GM19372 (cell line): ENCODE measurements at regions not wholly inside any gene's neighbourhood (a gene's known extent, or its start where the extent isn't known, plus 50 kb on each side); places are given as distances from the start of the nearest gene placed in this dataset.

Experiments used
- ATAC-seq: cut with Tn5 transposase; IDR thresholded peaks from one replicate; pipeline ENCODE4 v1.9.1; 2021; ENCODE audit warnings: mild to moderate bottlenecking, low read depth, moderate library complexity; ENCODE audit not compliant: unreplicated experiment

DNA sequence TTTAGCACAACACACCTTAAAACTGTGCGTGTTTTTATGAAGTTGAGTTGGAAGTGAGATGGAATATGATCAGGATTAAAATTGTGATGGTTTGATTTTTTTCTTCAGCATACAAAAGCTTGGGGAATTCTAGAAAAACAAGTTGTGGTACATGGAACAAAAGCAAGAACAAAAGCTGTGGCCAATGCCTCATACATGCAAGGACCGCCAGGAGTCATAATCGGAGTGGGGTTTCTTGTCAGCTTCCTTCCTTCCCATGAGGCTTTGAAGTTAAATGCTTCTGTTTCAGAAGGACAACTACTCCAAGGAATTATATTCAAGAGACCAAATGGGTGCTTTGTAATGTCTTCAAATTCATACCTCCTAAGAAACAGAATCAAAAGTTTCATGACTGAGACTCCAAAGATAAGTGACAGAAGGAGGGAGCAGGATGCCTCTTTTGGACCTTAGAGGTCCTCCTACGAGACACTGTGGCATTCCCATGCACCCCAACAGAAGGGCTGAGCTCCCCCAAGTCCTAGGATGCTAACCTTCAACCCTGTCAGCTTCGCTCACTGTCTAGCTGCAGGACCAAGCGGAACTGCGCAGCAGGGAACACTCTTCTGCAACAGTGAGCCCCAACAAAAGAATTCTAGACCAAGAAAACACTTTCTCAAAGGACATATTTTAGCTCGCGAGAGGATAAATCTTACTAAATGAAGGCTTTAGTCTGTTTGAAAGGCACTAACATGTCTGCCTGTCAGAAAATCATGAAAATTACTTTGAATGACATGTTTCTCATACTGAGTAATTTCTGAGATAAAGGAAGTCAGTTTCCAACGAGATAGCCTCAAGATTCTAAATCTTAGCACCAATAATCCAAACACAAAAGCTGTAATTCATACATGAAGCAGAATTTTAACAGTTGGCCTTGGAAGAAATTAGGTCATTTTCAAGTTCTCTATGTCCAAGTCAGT, 108.5 kb upstream of the NHSL1 start:
- no peak for ATAC-seq

DNA sequence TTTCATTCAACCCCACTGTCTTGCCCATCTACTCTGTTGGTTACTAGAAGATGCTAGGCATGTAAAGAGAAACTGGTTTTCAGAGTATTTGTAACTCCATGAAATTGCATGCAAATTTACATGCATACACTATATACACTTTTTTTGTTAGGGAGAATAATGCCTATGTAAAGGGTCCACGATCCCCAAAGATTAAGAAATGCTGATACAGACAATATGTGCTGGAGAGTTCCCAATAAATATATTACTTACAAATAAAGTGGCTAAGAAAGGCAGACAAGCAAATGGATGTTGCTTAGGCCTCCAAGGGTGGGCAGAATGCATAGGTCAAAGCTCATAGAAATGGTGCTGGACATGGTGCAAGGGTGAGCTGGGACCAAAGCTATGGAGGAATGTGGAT, 109.6 kb upstream of the NHSL1 start:
- no peak for ATAC-seq

DNA sequence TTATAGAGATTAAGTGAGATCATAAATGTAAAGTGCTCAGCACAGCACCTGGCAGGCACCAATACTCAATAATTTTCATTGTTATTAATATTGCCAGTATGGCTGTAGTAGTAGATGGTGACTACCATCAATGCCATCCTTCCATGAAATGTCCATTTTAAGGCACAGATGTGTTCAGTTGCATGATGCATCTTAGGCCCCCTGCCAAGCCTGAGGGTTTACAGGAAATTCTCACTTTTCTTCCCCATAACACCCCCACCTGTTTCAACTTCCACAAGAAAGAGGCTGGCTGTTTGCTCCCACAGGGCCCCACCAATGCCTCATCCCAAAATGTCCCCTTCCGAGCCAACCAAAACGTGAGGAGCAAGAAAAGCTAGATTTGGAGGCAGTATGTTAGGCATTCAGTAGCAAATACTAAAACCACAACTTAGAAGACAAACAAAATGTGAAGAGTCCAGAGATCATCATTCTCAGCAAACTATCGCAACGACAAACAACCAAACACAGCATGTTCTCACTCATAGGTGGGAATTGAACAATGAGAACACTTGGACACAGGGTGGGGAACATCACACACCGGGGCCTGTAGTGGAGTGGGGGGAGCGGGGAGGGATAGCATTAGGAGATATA, 110.6 kb upstream of the NHSL1 start:
- ATAC-seq: no peak

DNA sequence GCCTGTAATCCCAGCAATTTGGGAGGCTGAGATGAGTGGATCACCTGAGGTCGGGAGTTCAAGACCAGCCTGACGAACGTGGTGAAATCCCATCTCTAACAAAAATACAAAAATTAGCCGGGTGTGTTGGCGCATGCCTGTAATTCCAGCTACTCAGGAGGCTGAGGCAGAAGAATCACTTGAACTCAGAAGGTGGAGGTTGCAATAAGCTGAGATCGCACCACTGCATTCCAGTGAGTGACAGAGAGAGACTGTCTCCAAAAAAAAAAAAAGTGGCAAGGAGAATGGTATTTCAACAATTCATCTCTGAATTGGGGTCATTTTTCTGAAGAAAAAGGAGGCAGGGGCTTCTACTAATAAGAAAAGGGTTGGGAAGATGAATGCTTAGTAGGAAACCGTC, 111.5 kb upstream of the NHSL1 start:
- ATAC-seq: no peak

DNA sequence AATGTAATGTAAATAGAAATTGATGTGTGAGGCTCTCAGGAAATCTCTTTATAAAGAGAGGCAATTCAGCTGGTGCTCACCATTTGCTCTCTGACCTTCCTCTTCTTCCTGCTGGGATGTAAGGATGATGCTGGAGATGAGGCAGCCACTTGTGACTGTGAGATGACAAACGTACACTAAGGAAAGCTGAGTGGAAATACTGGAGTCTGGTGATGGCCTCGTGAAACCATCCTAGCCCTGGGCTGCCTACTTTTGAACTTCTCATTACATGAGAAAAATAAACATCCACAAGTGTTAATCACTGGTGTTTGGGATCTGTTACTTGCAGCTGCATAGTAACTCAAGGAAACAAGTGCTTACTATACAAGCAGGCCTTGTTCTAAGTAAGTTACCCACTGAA, 114.9 kb upstream of the NHSL1 start:
- no peak for ATAC-seq

DNA sequence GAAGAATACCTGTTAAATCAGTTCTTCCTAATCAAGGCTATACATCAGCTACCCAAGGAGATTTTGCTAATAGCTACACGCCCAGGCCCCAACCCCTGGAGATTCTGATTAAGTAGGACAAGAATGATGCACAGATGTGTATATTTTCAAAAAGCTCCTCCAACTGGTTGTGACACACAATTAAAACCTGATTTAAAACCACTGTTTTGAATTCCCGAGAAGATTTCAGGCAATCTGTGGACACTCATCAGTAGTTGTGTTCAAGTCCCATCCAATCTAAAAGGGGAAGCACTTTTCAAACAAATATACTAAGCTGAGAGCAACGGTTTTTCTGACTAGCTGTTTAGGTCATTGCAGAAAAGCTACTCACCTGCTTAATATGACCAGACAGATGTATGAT, 118.9 kb upstream of the NHSL1 start:
- no peak for ATAC-seq

DNA sequence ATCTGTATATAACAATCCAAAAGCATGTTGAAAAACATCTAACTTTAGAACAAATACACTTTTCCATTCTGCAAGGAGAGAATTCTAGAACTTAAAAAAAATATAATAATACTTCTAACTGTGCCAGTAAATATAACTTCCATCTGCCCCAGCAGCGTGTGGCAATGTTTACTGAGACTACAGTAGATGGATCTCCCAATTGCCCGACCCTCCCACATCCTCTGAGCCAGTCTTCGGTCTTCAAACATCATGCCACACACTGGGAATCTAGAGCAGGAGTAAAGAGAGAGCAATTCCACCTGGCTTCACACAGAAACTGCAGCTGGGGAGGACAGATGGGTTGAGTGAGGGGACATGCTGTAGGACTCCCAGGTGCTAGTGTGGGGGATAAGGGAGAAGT, 121.3 kb upstream of the NHSL1 start:
- no peak for ATAC-seq

DNA sequence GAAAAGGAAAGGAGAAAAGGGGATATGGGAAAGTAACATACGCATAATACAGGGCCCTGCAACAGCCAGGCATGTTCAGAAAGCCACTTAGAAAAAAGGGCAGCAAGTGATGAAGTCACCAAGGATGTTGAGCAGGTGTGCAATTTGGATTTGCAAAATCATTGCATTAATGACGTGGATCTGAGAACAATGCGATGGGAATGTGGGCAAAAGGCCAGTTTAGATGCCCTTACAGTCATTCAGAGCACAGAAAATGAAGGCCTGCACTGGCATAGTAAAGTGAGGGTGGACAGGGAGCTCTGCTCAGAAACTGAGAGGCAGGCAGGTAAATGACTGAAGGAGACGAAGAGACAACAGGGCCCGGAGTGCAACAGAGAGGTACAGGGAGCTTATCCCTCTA, 123.7 kb upstream of the NHSL1 start:
- no peak for ATAC-seq

DNA sequence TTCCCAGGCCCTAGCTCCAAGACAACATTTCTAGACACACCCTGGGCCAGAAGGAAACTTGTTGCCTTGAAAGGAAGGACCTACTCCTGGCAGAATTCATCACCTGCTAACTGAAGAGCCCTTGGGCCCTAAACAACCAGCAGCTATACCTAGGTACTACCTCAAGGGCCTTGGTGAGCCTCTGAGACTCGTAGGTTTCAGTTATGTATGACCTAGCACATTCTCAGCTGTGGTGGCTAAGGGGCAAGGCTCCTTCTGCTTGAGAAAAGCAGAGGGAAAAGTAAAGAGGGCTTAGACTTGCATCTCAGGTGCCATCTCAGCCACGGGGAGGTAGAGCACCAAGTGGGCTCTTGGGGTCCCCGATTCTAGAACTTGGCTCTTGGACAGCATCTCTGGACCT, 132.3 kb upstream of the NHSL1 start:
- ATAC-seq: no peak

DNA sequence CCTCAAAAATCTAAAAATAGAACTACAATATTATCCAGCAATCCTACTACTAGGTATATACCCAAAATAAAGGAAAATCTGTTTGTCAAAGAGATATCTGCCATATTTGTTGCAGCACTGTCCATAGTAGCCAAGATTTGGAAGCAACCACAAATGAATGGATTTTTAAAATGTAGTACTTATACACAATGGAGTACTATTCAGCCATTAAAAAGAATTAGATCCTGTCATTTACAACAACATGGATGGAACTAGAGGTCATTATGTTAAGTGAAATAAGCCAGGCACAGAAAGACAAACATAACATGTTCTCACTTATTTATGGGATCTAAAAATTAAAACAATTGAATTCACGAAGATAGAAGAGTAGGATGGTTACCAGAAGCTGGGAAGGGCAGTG, 135.7 kb upstream of the CCDC28A start:
- no peak for ATAC-seq

DNA sequence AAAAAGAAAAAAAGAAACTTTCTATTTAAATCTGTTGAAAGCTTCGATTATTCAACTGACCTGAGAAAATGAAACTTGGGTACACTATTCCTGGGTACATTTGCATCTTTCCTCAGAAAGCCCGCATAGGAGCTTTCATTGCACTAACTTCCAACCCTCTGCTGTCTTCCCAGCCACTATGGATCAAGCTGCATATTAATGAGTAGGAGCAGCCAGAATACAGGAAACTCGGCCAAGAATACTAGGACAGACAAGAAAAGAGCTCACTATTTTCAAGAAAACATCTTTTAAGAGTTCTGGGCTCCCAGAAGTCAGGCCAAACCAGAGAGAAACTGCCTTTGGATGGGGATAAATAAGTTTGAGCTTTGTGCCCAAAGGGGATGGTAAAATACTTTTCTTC, 135.0 kb upstream of the CCDC28A start:
- ATAC-seq: no peak

DNA sequence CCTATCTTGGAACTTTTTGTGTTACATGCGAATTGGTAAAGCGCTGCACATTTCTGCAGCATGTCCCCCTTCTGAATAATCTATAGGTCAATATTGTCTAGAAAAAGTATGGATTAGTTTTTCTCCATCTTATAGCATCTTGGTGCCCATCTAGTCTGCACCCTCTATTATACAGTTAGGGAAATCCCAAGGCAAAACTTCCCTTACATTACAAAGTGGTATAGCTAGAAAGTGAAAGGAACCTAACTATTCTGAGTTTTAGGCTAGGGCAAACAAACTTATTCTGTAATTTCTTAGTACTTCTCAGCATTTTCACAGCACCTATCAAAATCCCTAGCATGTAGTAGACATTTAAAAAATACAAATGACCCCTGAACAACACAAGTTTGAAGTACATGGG, 133.5 kb upstream of the CCDC28A start:
- peak; percentile 57 for ATAC-seq

DNA sequence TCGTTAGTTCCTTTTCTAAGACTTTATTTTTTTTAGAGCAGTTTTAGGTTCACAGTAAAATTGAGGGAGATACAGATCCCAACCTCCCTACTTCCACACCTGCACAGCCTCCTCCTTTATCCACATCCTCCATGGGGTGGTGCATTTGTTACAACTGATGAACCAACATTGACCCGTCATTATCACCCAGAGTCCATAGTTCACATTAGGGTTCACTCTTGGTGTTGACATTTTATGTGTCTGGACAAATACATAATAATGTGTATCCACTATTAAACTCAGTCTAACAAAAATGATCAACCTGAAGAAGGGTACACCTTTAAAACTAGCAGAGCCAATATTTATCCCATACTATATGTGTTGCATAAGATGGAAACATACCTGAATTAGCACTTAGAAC, 130.4 kb upstream of the CCDC28A start:
- no peak for ATAC-seq

DNA sequence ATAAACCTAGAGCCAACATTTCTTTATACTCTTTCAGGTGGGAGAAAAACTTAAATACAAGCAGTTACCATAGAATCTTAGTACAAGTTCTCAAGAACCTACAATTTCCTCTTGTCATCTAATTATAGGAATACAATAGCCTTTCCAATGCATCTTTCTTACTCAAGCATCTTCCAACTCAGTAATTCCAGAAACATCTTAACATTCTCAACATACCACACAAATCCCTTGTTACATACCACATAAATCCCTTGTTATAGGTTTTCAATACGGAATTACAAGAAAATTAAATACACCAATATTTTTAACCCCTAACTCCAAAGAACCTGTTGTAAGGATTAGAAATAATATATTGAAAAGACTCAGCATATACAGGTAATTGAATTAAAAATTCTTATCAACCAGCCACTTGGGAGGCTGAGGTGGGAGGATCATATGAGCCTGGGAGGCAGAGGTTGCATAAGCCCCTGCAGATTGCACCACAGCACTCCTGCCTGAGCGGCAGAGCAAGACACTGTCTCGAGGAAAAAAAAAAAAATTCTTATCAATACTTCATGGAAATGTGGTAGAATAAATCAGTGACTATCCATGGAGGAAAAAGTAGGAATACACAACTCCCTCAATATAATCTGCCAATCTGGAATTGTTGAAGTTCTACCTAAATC, 127.5 kb upstream of the CCDC28A start:
- no peak for ATAC-seq

DNA sequence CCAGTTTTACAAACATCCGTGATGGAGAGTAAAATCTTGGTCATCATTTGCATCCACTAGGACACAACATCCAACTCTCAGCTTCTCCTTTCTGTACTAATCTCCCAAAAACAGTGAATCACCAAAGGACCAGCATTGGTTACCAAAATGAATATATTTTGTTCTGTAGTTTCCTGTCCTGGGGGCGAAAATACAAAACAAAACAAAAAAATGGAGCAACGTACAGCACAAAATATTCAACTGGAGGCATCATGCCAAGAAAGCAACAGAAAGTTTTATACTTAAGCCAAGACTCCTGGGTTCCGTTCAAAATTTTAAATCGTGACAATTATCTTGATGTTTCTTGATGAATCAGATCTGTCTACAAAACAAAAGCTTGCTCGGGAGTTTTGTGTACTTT, 126.6 kb upstream of the CCDC28A start:
- ATAC-seq: no peak

DNA sequence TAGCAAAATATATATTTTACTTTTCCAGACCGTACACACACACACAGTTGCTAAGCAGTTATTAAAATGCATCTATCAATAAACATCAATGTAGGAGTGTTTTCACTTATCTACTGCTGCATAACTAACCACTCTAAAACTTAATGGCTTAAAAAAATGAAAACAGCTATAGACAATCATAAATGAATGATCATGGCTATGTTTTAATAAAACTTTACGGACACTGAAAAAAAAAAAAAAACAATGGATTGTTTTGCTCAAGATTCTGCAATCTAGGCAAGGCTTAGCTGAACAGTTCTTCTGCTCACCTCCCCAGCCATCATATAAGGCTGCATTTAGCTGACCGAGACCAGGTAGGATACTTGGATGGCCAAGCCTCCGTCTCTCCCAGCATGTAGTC, 125.4 kb upstream of the CCDC28A start:
- no peak for ATAC-seq

DNA sequence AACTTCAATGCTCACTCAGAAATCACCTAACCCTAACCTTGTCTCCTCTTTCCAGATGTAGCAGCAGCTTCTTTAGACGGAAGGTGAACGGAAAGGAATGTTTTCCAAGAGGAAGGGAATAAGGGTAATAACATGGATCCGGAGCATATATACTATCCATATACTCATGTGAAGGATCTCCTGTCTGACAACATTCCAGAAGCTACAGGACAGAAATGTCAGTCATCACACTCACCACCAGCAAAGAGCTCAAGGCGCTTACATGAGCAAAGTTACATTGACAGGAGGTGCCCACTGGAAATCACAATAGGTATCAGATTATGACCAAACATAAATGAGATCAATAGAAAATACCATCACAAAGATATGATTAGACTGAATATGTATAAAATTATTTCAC, 122.1 kb upstream of the CCDC28A start:
- ATAC-seq: no peak

DNA sequence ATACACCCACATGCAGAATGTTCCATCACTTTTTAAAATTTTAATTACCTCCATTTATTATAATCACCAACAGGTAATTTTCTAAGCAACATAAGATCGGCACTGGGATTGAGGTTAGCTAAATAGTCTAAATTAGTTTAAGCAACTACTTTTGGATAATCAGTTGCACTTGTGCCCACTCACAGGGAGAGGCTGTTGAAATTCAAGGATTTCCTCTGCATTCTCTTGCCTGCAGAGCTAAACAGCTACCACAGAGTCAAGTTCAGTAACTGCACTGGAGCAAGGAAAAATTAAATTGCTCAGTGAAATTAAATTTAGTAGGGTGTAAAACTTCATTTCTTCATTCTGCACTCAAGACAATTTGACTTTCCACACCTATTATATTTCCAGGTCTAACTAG, 120.7 kb upstream of the CCDC28A start:
- ATAC-seq: no peak

DNA sequence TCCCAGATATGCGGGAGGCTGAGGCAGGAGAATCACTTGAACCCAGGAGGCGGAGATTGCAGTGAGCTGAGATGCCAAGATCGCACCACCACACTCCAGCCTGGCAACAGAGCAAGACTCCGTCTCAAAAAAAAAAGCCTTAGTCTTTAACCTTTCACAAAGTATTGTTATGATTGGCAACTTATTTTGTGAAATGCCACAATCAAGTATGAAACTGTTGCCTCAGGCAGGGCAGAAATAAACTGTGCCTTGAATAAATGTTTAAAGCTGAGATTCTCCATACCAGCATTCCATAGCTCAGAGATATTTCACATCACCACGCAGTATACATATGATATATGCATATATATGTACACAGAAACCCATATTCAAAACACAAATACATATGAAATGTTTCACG, 120.1 kb upstream of the CCDC28A start:
- no peak for ATAC-seq

DNA sequence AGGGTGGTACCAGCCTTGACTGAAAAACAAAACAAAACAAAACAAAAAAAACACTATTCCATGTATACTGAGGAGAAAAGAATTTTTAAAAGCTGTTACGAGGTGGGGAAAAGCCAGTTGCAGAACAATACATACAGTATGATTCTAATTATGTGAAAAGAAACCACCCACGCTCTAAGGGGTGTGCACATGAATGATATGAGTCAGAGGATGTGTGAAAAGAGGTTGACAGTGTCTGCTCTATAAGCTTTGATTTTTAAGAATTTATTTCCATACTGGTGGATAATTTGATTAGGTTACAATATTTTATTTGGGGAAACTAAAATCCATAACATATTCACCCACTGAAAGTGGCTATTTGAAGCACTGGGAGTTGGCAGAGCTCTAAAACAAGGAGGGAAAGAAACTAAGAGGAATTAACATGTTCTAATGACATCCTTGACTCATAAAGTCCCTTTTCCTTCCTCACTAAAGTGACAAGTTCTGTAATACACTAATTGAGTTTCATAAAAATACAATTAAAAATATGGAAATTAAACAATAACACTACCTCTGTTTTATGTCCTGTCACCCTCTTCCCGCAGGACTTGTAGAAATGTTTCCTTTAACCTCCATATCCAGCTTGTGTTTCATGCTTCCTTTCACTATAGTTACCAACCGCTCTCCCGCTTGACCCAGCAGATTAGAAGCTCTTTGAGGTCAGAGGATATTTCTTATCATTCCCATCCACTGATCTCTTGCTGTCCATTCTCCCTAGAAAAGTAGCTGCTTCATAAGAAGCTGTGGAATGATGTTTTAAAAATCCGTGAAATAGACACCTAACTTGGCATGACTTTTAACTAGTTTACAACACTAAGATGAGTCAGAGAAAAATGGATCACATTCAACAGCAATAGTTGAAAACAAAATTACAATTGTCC, 118.6 kb upstream of the CCDC28A start:
- ATAC-seq: peak; percentile 100

DNA sequence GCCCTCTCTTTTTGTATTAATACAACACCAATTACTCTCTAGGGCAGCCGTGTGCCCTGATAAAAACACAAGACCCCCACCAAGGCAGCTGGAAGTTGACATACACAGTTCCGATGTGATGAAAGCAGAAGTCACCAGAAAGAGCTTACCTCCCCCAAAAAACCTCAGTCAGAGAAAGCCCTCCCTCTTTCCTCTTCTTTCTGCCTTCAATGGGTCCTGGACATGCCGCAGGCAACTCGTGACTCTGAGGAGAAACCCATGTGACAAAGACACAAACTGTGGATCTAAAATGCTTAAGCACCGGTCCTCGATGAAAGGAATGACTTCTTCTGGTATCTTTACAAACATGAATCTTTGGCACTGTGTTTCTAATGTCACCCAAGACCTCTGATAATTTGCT, 117.7 kb upstream of the CCDC28A start:
- ATAC-seq: no peak
